AG04449 (cell line): ENCODE measurements at regions not wholly inside any gene's neighbourhood (a gene's known extent, or its start where the extent isn't known, plus 50 kb on each side); places are given as distances from the start of the nearest gene placed in this dataset.

Experiments
- CTCF ChIA-PET: fragments of 350-600 bp; formaldehyde crosslinking; extraction: SDS; loops from one replicate; lab custom pipeline; 2021; ENCODE audit warnings: antibody characterized with exemption; lab: Yijun Ruan, JAX
- POLR2A ChIA-PET: fragments of 400-600, 350-600 bp; formaldehyde crosslinking; extraction: SDS; loops from one replicate; lab custom pipeline; 2020; ENCODE audit warnings: antibody characterized with exemption, inconsistent platforms; lab: Yijun Ruan, JAX
- DNase-seq: peaks from one replicate; pipeline ENCODE4 v3.0.0-alpha.2; 2010; ENCODE audit warnings: low read depth, low spot score
- H3K4me3 ChIP-seq: 2 replicates; pipeline ENCODE4 v1.5.1; 2011; ENCODE audit warnings: low read depth, mild to moderate bottlenecking, control low read depth, low read length
- CTCF ChIP-seq: IDR thresholded peaks from one replicate; pipeline ENCODE4 v1.5.1; 2011; ENCODE audit warnings: mild to moderate bottlenecking, moderate library complexity, low read length, control low read depth, inconsistent platforms; ENCODE audit not compliant: insufficient read depth; ENCODE audit errors: missing control alignments

DNA sequence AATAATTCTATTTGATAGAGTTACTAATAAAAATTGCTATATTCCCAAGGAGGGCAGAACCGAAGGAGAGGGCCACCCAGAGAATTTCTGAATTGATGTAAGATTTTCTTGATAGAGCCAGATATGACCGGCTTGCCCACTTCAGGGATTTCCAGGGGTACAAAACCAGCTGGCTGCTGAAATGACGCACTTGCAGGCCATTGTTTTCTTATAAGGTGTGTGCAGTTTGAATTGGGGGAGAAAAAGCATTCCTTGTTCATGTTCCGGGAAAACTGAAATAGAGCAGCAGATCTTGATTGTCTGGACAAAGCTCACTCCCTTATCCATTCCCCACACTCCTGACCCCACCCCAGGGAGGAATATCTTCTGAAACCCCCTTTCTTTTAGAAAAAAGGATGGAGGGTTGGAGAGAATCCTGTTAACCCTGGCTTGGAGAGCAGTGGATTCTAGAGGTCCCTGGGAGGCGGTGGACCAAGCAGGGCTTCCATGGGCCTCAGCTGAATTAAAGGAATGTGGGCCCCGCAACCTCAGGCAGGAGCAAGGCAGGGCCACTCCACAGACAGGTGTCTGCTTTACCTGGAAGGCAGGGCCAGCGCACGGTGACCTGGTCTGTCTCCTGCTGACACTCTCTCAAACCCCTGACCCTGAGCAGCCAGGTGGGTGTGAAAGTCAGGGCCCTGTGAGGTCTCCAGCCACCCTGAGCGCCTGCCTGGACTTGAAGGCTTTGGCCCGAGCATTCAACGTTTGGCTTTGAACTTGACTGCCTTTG, 96.4 kb downstream of the TMEM170B start:
- CTCF ChIA-PET = interaction anchor here (0.6 to 3.1 kb wide), 2 partner anchors 21 to 600 kb away, joined by 3 to 14 read pairs; no protein-coding TSS in a partner anchor
- POLR2A ChIA-PET = no interaction called here
- no peak for TF ChIP-seq CTCF

GRCh38 chr6:11634948-11635347, 97.4 kb downstream of the TMEM170B start:
- no peak overlapping the region for H3K4me3 ChIP-seq
- CTCF ChIA-PET = interaction anchor here (0.8 to 1.6 kb wide), 3 partner anchors 9 to 21 kb away, joined by 3 to 6 read pairs (median 4); no protein-coding TSS in a partner anchor
- POLR2A ChIA-PET = no interaction called here
- TF ChIP-seq CTCF = no peak
- DNase-seq = no peak

More for the DNA sequence above, 96.4 kb downstream of the TMEM170B start:
- no peak for DNase-seq
- H3K4me3 ChIP-seq = no peak overlapping the region

DNA sequence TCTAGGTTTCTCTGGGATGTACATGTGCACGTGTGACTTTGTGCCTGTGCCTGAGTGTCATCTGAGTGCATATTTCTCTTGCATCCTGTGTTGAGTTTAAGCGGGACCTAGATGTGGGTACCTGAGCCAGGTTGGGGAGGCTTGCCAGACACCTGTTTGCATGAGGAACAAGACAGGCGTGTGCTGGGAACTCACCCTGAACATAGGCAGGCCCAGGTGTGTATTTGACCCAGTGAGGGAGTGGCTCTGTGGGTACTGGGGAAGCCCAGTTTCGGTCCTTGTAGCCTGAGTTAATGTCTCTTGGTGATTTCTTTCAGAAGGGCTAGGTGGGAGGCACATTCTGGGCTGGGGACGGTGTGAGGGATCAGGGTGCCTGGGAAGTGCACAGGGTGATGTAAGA, 98.6 kb downstream of the TMEM170B start:
- ChIA-PET CTCF (interaction anchor here (1.1 to 1.6 kb wide), 2 partner anchors 8 to 19 kb away, joined by 3 to 6 read pairs; no protein-coding TSS in a partner anchor), POLR2A (no interaction called here)
- TF ChIP-seq CTCF = no peak
- H3K4me3 ChIP-seq = no peak overlapping the region
- DNase-seq = no peak

DNA sequence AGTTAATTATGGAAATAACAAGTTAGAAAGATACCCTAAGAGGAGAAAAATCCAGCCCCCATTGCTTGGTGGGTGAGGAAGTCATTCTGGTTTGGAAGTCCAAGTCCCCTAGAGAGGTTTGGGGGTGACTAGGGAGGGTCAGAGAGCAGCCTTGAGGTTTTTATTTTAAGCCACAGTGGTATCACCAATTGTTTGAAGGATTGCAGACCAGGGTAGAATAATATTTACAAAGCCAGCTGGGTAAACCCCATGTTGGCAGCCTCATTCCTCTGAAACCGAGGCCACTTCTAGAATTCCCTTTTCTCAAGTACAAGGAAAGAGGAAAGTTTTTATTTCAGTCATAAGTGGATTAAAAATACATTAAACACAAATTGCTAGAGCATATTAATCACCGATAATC, 99.7 kb downstream of the TMEM170B start:
- ChIA-PET CTCF (interaction anchor here (1.2 kb wide), 1 partner anchor 14 kb away, joined by 3 read pairs; no protein-coding TSS in a partner anchor), POLR2A (no interaction called here)
- TF ChIP-seq CTCF = no peak
- no peak overlapping the region for H3K4me3 ChIP-seq
- no peak for DNase-seq

- DNase-seq = no peak
- no peak for TF ChIP-seq CTCF
- H3K4me3 ChIP-seq = no peak overlapping the region
- ChIA-PET CTCF (interaction anchor here (0.6 to 2.9 kb wide), 3 partner anchors 16 to 468 kb away, joined by 3 to 11 read pairs (median 3); no protein-coding TSS in a partner anchor), POLR2A (no interaction called here)
These were observed 102.1 kb downstream of the TMEM170B start for GRCh38 chr6:11639376-11640235.

- CTCF ChIA-PET = interaction anchor here (0.6 to 2.9 kb wide), 2 partner anchors 15 to 434 kb away, joined by 3 to 11 read pairs; no protein-coding TSS in a partner anchor
- TF ChIP-seq CTCF = no peak
- POLR2A ChIA-PET = no interaction called here
- H3K4me3 ChIP-seq = no peak overlapping the region
- no peak for DNase-seq
These were observed 102.9 kb downstream of the TMEM170B start for GRCh38 chr6:11640486-11640885.
